GM19025 (cell line): ENCODE measurements at regions not wholly inside any gene's neighbourhood (a gene's known extent, or its start where the extent isn't known, plus 50 kb on each side); places are given as distances from the start of the nearest gene placed in this dataset.
A peak's percentile ranks its signal among the peaks of the same experiment; 100 is the strongest.

ENCODE experiments used
- ATAC-seq: cut with Tn5 transposase; IDR thresholded peaks from one replicate; pipeline ENCODE4 v1.9.1; 2021; ENCODE audit warnings: mild to moderate bottlenecking, low read depth, moderate library complexity; ENCODE audit not compliant: unreplicated experiment

DNA sequence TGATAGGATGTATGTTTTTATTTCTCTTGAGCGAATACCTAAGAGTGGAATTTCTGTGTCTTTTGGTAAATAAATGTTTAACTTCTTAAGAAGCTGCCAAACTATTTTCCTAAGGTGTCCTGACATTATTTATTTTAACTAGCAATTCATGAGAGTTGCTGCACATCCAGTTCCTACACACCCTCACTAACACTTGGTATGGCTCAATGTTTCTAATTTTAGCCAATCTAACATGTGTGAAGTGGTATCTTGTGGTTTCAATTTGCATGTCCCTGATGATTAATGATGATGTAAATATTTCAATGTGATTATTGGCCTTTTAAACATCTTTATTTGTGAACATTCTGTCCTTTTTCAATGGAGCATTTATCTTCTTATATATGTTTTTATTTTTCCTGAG lies 2095.5 kb upstream of the C9orf72 start:
- no peak for ATAC-seq

DNA sequence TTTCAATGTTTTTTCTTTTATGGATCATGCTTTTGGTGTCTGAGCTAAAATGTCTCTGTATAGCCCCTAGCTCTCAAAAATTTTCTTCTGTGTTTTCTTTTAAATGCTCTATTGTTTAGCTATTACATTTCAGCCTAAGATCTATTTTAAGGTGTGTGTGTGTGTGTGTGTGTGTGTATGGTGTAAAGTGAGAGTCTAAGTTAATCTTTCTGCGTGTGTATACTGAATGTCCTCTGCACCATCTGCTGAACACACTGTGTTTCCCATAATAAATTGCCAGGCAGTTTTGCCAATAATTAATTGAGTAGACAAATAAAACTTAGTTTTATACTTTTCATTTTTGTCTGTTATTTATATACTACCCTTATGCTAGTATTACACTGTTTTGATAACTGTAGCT lies 2096.3 kb upstream of the C9orf72 start:
- no peak for ATAC-seq

DNA sequence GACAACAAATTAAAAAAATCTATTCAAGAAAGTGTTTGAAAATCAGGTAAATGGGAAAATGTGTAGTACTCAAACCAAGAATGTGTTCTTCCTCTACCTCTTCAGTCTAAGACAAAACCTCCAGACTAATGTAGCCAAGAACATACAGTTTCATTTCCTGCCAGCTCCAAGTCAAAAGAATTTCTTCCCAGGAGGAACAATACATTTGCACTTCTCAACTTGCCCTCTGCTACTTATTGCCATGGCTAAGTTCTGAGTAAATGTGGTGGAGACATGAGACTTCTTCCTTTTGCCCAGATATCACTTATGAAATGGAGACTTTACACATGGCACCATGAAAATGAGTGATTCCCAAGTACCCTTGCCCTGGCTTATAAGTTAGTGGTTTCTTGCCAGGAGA lies 2112.2 kb upstream of the C9orf72 start:
- no peak for ATAC-seq

DNA sequence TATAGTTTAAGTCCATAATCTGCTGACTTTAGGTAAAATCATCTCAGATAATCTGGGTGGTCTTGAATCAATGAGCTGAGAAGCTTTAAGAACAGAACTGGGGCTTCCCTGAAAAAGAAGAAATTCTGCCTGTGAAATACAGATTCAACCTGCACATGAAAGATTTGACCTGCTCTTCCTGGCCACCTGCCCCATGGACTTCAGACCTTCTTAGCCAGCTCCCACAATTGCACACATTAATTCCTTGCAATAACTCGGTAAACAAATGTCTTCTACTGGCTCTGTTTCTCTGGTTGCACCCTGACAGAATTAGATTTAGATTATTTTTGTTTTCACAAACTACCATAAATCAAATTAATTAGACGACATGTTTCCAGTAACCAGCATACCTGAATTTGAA lies 2117.9 kb upstream of the C9orf72 start:
- ATAC-seq = no peak

DNA sequence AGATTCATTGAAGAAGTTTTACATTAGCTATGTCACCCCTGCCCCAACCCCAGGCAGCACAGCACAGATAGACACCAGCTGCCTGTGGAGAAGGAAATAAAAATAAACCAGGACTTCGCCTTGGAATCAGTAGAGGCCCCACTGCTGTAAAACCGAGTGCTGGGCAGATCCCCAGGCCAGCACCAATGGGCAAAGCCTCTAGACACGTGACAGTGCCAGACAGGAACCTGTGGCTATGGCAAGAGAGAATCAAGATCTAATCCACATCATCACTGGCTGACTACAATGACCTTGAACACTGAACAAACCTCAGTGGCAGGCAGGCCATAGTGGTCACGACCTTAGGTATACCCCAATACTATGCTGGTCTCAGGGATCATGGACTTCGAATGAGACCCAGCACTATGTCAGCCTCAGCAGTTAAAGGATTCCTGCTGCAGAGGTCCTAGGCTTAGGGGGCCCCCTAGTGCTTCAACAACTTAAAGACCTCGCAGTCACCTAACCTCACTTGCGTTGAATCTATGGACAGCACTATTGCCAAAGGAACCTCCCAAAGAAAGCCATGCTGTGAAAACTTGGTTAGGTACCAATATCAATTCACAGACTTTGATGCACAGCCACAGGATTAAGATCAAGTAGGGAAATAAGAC lies 2118.6 kb upstream of the C9orf72 start:
- ATAC-seq = no peak

DNA sequence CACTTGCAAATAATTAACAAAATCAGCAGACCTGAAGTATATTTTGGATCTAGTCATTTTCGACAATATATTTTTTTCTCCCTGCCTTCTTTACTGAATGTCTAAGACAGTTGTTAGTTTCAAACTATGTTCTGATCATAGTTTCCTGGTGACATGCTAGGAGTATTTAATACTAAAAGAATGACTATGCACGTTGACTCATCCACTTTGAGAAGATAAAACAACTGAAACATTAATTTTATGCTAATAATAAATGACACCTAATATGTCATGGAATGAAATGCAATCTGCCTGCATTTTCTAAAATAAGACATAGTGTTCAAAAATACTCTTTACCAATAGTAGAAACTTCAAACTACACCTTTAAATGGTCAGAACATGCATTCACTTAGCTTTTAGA lies 2123.7 kb upstream of the C9orf72 start:
- no peak for ATAC-seq

DNA sequence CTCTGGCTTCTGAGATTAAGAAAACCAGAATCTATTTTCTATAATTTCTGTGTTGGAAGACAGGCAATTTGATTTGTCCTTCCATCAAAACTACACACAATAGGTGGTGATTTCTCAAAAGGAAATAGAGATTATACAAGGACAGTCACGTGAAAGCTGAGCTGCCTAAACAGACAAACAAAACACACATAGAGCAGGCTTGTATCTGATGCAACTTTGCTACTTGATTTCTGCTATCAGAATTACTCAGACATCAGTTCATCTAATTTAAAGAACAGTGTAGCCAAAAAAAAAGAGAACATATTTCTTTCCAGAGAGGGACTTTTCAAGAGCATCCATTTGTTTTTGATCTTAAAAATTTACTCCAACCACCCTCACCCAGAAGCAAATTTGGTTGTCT lies 2128.3 kb upstream of the C9orf72 start:
- no peak for ATAC-seq

DNA sequence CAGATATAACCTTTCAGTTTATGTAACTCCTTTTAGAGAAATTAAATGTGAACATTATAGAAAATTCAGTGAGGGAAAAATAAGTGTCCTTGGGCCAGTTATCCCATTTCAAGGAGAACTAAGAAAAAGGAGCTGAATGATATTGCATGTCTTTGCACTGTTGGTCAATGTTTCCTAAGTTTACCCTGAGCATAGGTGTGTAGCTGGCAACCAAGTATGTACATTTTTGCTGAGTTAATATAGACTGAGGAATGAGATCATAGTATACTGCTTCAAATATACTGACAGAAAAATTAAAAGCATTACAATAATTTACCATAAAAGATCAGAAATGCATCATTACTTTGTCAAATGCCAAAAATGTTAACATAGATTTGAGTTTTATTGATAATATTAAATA lies 2128.7 kb upstream of the C9orf72 start:
- no peak for ATAC-seq

DNA sequence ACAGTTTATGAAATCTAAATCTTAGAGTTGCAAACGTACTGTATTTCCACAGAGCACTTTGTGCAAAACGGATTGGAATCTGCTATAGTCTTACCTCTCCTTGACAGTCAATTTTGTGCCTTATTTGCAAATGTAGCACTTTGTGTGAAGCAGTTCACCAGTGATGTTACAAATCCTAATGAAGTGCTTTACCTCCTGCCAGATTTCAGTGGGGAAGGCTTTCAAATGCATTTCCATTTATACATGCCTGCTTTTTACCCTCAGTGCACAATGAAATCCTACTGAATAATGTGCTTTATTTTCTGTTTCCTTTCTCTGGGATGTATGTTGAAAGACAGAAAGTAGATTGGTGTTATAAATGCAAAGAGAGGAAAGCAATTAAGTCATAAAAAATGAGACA lies 2141.6 kb upstream of the C9orf72 start:
- ATAC-seq = no peak

DNA sequence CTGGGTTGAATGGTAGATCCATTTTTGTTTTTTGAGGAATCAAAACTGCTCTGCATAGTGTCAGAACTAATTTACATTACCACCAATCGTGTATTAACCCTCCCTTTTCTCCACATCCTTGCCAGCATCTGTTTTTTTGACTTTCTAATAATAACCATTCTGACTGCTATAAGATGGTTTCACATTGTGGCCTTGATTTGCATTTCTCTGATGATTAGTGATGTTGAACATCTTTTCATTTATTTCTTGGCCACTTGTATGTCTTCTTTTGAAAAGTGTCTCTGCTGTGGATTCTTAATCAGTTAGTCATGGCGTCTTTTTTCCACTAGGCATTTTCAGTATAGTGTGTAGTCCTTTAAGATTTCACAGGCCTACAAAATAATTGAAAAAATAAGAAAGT lies 2144.3 kb upstream of the C9orf72 start:
- ATAC-seq = no peak

DNA sequence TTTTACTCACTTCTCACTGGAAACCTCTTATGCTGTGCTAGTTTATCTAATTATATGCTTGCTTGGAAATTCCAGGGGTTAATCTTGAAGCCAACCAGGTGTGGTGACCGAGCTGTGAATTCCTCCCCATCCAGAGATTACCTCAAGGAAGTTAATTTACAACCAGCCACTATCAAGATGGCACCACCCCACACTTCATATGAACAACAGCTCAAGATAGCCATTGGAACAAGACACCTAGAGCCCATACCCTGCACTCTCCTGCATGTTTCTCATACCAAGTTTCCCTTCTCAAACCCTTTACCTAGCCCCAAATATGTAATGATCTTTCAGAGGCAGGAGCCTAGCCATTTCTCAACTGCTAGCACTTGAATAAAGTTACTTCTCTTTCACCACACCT lies 2156.9 kb upstream of the C9orf72 start:
- no peak for ATAC-seq

DNA sequence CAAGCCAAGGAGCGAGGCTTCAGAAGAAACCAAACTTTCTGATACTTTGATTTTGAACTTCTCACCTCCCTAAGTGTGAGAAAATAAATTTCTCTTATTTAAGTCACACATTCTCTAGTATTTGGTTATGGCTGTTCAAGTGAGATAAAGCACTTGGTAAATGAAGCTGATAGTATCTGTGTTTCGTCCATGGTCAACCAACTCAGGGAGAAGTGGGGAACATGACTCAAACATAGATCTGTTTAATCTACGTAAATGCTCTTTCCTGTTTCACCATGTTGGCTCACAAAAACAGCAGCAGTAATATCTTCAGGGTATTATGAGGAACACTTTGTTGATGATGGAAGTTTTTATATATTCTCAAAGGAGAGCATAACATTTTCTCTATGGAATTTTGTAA lies 2167.2 kb upstream of the C9orf72 start:
- no peak for ATAC-seq

DNA sequence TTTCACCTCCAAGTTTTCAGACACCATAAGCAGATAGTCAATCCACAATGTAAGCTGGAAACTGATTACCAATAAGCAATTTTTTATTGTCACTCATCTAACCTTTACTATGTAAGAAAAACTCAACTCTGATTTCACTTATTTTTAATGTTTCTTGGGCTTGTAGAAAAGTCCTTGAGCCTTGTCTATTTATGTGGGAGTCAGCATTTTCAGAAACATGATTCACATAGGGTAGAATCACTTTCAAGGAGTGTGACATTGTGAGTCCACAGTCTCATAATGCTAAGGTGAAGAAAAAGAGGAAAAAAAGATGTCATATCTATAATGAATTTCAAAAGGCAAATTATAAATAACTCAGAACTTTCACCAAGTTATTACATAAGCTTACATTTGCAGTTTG lies 2167.9 kb upstream of the C9orf72 start:
- no peak for ATAC-seq

DNA sequence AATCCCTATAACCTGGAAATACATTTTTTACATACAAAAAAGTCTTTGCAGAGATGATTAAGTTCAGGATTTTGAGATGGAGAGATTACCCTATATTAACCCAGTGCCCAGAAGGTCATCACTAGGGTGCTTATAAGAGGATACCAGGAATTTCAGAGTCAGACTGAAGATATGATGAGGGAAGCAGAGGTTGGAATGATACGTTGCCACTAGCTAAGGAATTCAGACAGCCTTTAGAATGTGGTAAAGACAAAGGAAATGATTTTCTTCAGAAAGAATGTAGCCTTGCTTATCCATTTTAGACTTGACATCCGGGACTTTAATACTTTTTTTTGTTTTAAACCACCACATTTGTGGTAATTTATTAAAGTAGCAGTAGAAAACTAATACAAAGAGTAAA lies 2176.8 kb upstream of the C9orf72 start:
- ATAC-seq = no peak

DNA sequence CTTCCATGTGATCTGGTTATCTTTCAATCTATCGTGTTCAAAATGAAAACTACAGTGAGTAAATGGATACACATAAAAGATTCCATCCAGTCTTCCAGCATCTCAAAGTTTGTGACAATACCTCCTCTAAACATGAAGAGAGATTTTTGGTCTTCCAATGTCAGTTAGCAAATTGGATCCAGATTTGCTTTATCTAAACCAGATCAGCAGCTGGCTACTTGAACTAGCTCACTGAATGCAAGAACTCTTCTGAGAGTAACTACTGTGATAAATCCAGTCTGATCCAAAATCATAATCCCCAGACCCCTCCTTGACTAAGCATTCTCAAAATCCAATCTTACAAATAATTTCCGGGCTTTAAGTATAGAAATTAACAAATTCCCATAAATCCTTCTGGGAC lies 2177.9 kb upstream of the C9orf72 start:
- ATAC-seq = no peak

DNA sequence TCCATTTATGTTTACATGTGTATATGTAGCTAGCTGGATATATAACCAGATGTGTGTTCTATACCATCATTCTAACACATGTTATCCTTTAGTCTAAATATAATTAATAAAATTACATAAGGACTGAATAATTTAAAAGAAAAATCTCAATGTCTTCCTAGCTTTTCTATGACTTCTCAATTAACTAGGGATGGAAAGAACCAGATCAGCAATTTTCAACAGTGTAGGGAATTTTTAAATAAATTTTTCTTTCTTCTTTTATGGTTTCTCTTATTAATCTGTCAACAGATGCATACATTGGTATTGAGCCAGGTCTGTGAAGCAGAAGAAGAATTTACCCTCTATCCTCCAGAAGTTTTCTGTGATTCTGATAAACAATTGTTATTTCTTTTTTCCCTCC lies 2180.4 kb upstream of the C9orf72 start:
- no peak for ATAC-seq

DNA sequence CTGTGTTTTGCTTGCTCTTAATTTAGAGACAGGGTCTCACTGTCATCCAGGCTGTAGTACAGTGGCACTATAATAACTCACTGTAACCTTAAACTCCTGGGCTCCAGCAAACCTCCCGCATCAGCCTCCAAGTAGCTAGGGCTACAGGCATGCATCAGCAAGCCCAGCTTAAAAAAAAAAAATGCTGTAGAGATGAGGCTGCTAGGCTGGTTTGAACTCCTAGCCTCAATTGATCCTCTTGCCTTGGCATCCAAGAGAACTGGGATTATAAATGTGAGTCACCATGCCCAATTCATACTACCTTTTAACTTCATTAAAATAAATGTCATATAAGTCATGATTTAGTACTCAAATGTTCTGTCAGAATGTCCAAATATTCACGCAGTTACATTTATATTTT lies 2195.7 kb upstream of the C9orf72 start:
- no peak for ATAC-seq

DNA sequence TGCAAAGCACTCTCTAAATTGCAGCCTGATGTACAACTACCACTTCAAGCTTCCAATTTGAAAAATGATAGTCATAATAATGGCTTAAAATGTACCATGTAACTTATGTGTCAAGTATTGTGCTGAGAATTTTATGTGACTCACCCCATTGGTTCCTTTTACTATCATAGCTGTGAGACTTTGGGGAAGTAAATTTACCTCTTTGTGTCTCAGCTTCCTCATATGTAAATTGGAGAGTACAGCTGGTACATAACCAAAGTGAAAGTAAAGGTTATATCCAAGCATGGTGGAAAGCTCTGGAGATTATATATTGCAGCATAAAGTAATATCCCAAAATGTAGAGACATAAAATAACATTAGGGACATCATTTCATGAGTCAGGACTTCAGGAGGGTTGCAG lies 2200.4 kb upstream of the C9orf72 start:
- ATAC-seq = no peak

DNA sequence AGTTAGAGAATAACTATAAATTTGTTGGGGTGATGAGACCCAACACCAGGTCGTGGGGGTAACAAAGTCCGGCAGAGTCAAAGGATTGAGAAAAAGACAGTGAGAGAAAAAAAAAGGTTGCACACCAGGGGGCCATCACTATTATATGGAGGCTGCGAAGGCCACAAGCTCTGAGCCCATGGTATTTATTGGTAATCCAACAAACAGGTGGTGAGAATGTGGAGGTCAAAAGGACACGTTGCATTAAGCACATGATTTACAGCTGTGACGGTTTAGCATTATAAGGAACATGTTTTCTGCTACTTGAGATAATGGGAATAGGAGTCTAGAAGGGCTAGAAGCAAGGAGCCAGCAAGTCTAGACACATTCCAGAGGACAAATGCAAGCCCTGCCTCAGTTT lies 2202.2 kb upstream of the C9orf72 start:
- no peak for ATAC-seq

DNA sequence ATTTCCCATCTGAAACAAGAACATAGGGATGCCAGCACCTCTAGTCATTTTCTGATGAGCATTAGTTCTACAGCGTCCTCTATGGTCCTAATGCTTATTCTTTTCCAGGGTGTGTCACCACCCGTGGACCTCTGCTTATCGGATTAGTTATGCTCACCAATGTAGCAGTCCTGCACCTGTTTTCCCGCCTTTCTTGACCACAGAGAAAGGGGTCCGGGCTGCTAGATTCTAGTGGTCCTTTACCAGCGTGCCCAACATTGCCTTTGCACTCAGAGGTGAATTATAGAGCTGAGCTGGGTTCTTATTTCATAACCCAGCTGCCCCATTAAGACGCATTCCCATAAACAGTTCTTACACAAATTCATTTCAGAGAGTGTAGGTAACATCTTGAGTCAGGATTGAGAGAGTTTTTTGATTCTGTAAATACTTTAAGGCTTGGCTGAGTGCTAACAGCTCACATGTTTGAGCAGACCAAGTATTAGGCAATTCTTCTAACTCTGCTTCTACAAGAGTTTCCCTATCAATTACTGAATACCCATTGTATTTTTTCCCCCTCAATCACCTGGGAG lies 2205.1 kb upstream of the C9orf72 start:
- no peak for ATAC-seq

DNA sequence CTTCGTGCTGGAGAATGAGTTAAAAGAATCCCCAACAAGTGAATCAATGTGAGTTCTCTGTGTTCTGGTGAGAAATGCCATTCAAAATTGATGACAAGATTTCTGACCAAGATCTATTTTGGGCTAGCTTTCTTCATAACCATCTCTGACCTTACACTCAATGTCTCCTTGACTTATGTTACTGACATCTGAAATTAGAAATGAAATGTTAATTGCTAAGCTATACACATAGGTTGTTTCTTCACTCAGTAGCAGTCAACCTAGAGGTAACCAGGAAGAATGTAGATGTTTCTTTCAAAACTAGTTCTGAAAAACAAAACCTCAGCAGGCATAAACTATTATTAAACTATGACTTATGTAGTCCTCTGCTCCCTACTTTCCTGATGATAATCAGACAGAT lies 2220.7 kb upstream of the C9orf72 start:
- ATAC-seq = no peak

DNA sequence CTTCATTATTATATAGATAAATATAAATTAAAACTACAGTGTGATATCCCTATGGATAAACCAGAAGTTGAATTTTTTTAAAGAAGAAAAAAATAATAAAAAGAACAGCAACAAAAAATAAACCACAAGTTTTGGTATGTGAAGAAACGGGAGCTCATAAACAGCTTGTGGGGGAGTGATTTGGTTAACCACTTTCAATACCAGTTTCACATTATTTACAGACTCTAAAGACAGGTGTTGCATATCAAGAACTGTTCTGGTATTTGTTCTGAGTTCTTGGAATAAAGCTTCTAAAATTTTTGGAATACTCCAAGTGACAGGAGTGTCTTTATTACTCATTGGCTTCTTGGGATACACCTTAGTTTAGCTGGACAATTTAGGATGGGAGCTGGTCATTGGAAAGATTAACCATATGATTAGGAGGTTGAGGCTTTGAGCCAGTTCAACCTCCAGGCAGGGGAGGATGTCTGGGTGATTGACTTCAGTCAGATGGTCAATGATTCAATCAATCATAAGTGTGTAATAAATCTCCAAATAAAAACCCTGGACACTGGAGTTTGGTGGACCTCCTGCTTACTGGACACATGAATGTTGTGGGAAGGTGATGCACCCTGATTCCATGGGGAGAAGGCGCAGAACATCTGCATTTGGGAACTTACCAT lies 2223.1 kb upstream of the C9orf72 start:
- peak; percentile 86 for ATAC-seq
